ENCODE measurements at regions not wholly inside any gene's neighbourhood (a gene's known extent, or its start where the extent isn't known, plus 50 kb on each side); places are given as distances from the start of the nearest gene placed in this dataset.

- CTCF ChIA-PET = no interaction called here
- POLR2A ChIA-PET = no interaction called here
- no peak for DNase-seq
- Mint-ChIP-seq H3K27me3 (no peaks in the 10 kb centered on the region), H3K27ac (no peak overlapping the region), H3K36me3 (ENCODE audit: low read depth) (no peaks in the 10 kb centered on the region), H3K4me1 (no peaks in the 10 kb centered on the region), H3K9me3 (peaks cover 4% of the 10 kb centered on the region), H3K4me3 (no peak overlapping the region)
Measured at GRCh38 chr4:125365731-125366130, 51.0 kb downstream of the FAT4 start.

GRCh38 chr4:125368146-125368545 lies 53.4 kb downstream of the FAT4 start:
- peaks cover 4% of the 10 kb centered on the region for H3K9me3 Mint-ChIP-seq
- H3K36me3 Mint-ChIP-seq (ENCODE audit: low read depth) = no peaks in the 10 kb centered on the region
- DNase-seq = no peak
- no peak overlapping the region for H3K4me3 Mint-ChIP-seq
- no peaks in the 10 kb centered on the region for H3K27me3 Mint-ChIP-seq
- ChIA-PET CTCF (no interaction called here), POLR2A (no interaction called here)
- no peaks in the 10 kb centered on the region for H3K4me1 Mint-ChIP-seq
- no peak overlapping the region for H3K27ac Mint-ChIP-seq

- no peak overlapping the region for H3K4me3 Mint-ChIP-seq
- ChIA-PET POLR2A (no interaction called here), CTCF (no interaction called here)
- no peak for DNase-seq
- no peaks in the 10 kb centered on the region for H3K27me3 Mint-ChIP-seq
- no peaks in the 10 kb centered on the region for H3K36me3 Mint-ChIP-seq (ENCODE audit: low read depth)
- no peak overlapping the region for H3K27ac Mint-ChIP-seq
- H3K9me3 Mint-ChIP-seq = peaks cover 4% of the 10 kb centered on the region
- H3K4me1 Mint-ChIP-seq = no peaks in the 10 kb centered on the region
Measured at GRCh38 chr4:125368671-125369081, 53.9 kb downstream of the FAT4 start.

- DNase-seq = no peak
- POLR2A ChIA-PET = no interaction called here
- H3K27me3 Mint-ChIP-seq = no peaks in the 10 kb centered on the region
Measured at GRCh38 chr4:125369098-125369497, 54.3 kb downstream of the FAT4 start.

DNA sequence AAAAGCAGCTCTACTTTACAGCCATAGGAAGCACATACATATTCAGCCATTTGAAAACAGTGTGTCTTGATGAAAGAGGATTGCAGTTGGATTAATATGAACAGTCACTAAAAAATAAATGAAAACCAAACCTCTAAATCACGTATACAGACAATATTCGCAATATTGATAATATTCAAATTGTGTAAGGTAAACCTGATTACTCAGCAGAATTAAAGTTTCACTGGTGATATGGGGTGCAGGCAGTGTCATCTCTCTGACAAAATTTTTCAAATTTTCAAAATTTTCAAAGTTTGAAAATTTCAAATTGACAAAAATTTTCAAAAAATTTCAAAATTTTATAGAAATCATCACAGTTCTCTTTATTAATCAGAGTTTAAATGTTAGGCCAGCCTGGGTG lies 55.7 kb downstream of the FAT4 start:
- no peaks in the 10 kb centered on the region for H3K36me3 Mint-ChIP-seq (ENCODE audit: low read depth)
- no peak for DNase-seq
- ChIA-PET CTCF (no interaction called here), POLR2A (no interaction called here)
- H3K4me1 Mint-ChIP-seq = no peaks in the 10 kb centered on the region
- H3K4me3 Mint-ChIP-seq = no peak overlapping the region
- H3K9me3 Mint-ChIP-seq = peaks cover 2% of the 10 kb centered on the region
- no peak overlapping the region for H3K27ac Mint-ChIP-seq
- no peaks in the 10 kb centered on the region for H3K27me3 Mint-ChIP-seq

More at GRCh38 chr4:125369098-125369497, 54.3 kb downstream of the FAT4 start:
- Mint-ChIP-seq H3K9me3 (peaks cover 4% of the 10 kb centered on the region), H3K36me3 (ENCODE audit: low read depth) (no peaks in the 10 kb centered on the region), H3K27ac (no peak overlapping the region), H3K4me3 (no peak overlapping the region), H3K4me1 (no peaks in the 10 kb centered on the region)
- CTCF ChIA-PET = no interaction called here

- Mint-ChIP-seq H3K4me3 (no peak overlapping the region), H3K36me3 (ENCODE audit: low read depth) (no peaks in the 10 kb centered on the region), H3K27ac (no peak overlapping the region), H3K27me3 (no peaks in the 10 kb centered on the region), H3K4me1 (no peaks in the 10 kb centered on the region), H3K9me3 (peaks cover 2% of the 10 kb centered on the region)
- POLR2A ChIA-PET = no interaction called here
- no peak for DNase-seq
- CTCF ChIA-PET = no interaction called here
Measured at GRCh38 chr4:125382995-125383394, 68.2 kb downstream of the FAT4 start.

DNA sequence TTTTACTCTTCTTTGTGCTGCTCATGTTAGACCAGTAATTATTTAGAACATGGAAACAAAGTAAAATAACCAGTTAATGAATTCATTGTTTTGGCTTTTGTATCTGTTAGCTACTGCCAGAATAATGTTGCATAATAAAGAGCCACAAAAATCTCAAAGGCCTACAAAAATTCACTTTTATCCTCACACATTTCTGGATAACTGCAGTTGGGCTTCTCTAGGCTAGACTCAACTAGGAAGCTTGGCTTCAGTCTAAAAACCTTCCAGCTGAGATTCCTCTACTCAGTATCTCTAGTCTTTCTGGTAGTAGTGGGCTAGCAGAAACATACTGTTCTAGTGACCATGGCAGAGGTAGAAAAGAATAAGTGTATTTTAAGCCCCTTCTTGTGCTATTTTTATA lies 73.0 kb downstream of the FAT4 start:
- Mint-ChIP-seq H3K27me3 (no peaks in the 10 kb centered on the region), H3K4me3 (no peak overlapping the region), H3K4me1 (no peaks in the 10 kb centered on the region), H3K27ac (no peak overlapping the region), H3K9me3 (peaks cover 6% of the 10 kb centered on the region), H3K36me3 (ENCODE audit: low read depth) (no peaks in the 10 kb centered on the region)
- ChIA-PET CTCF (no interaction called here), POLR2A (no interaction called here)
- no peak for DNase-seq

DNA sequence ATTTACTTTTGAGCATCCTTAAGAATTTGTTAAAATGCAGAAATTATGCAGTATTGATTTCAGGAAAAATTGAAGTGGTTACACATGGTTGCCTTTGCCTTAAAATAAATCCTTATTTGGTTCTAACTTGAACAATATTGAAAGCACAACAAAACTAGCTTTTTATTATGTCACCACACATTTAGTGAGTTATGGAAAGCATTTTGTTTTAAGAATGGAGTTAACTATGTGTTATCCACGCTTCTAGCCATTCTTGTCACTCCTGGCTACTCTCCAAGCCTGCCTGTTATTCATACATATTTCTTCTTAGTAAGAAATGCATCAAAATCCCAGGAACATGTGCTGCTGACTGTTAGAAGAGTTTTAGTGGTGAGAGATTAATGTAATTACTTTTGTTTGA lies 73.9 kb downstream of the FAT4 start:
- Mint-ChIP-seq H3K27ac (no peak overlapping the region), H3K27me3 (no peaks in the 10 kb centered on the region), H3K36me3 (ENCODE audit: low read depth) (no peaks in the 10 kb centered on the region), H3K9me3 (peaks cover 6% of the 10 kb centered on the region), H3K4me3 (no peak overlapping the region), H3K4me1 (no peaks in the 10 kb centered on the region)
- no peak for DNase-seq
- CTCF ChIA-PET = no interaction called here
- POLR2A ChIA-PET = no interaction called here

- Mint-ChIP-seq H3K4me3 (no peak overlapping the region), H3K27ac (no peak overlapping the region), H3K27me3 (no peaks in the 10 kb centered on the region), H3K4me1 (no peaks in the 10 kb centered on the region), H3K36me3 (ENCODE audit: low read depth) (no peaks in the 10 kb centered on the region), H3K9me3 (peaks cover 6% of the 10 kb centered on the region)
- ChIA-PET CTCF (no interaction called here), POLR2A (no interaction called here)
- DNase-seq = no peak
Measured at GRCh38 chr4:125389713-125390112, 75.0 kb downstream of the FAT4 start.

DNA sequence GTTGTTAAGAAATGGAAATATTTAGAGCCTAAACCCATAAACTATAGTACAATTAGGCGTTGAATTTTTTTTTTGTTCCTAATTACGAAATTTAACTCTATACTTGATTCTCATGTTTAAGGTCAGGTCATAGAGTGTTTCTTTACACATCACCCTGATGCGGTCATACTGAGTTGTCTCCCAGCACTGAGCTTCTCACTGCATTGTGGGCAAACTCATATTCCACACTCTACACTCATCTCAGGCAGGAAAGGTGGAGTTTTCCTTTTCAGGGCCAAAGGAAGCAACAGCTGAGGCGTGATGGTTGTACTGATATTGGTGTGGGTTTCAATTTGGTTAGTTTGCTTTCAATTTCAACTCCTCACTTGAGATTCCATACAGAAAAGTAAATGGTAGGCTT lies 75.4 kb downstream of the FAT4 start:
- POLR2A ChIA-PET = no interaction called here
- no peak overlapping the region for H3K27ac Mint-ChIP-seq
- no peak overlapping the region for H3K4me3 Mint-ChIP-seq
- CTCF ChIA-PET = no interaction called here
- no peaks in the 10 kb centered on the region for H3K36me3 Mint-ChIP-seq (ENCODE audit: low read depth)
- no peaks in the 10 kb centered on the region for H3K27me3 Mint-ChIP-seq
- DNase-seq = no peak
- peaks cover 6% of the 10 kb centered on the region for H3K9me3 Mint-ChIP-seq
- no peaks in the 10 kb centered on the region for H3K4me1 Mint-ChIP-seq

GRCh38 chr4:125390727-125391126 lies 76.0 kb downstream of the FAT4 start:
- POLR2A ChIA-PET = no interaction called here
- Mint-ChIP-seq H3K36me3 (ENCODE audit: low read depth) (no peaks in the 10 kb centered on the region), H3K27me3 (no peaks in the 10 kb centered on the region), H3K4me3 (no peak overlapping the region), H3K9me3 (peaks cover 6% of the 10 kb centered on the region), H3K4me1 (no peaks in the 10 kb centered on the region), H3K27ac (no peak overlapping the region)
- no peak for DNase-seq
- CTCF ChIA-PET = no interaction called here

GRCh38 chr4:125392694-125393093 lies 77.9 kb downstream of the FAT4 start:
- POLR2A ChIA-PET = no interaction called here

GRCh38 chr4:125393825-125394224 lies 79.1 kb downstream of the FAT4 start:
- peaks cover 5% of the 10 kb centered on the region for H3K9me3 Mint-ChIP-seq
- H3K27ac Mint-ChIP-seq = no peak overlapping the region
- ChIA-PET CTCF (no interaction called here), POLR2A (no interaction called here)
- H3K27me3 Mint-ChIP-seq = no peaks in the 10 kb centered on the region
- DNase-seq = no peak
- no peaks in the 10 kb centered on the region for H3K36me3 Mint-ChIP-seq (ENCODE audit: low read depth)
- H3K4me3 Mint-ChIP-seq = no peak overlapping the region
- H3K4me1 Mint-ChIP-seq = no peaks in the 10 kb centered on the region

More at GRCh38 chr4:125392694-125393093, 77.9 kb downstream of the FAT4 start:
- peaks cover 5% of the 10 kb centered on the region for H3K9me3 Mint-ChIP-seq
- H3K27ac Mint-ChIP-seq = no peak overlapping the region
- H3K27me3 Mint-ChIP-seq = no peaks in the 10 kb centered on the region
- no peak for DNase-seq
- no peaks in the 10 kb centered on the region for H3K36me3 Mint-ChIP-seq (ENCODE audit: low read depth)
- CTCF ChIA-PET = no interaction called here
- H3K4me1 Mint-ChIP-seq = no peaks in the 10 kb centered on the region
- H3K4me3 Mint-ChIP-seq = no peak overlapping the region

DNA sequence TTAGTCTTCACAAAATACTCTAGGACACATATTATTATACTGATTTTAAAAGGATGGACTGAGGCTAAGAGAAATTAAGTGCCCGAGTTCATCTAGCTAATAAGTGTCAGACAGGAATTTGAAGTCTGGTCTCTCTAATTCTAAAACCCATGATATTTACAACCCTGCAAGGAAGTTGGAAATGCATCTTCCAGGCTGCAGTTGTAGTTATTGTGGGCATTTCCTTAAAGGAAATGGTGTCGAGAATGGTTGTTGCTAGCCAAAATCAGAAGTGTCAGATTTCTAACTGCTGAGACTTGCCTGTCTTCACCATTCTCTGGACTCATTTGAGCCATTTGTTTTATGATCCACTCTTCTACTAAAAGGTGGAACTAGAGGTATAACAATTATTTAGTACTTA lies 82.5 kb downstream of the FAT4 start:
- Mint-ChIP-seq H3K36me3 (ENCODE audit: low read depth) (no peaks in the 10 kb centered on the region), H3K27me3 (no peaks in the 10 kb centered on the region), H3K27ac (no peak overlapping the region), H3K4me1 (no peaks in the 10 kb centered on the region), H3K4me3 (no peak overlapping the region), H3K9me3 (no peaks in the 10 kb centered on the region)
- POLR2A ChIA-PET = no interaction called here
- DNase-seq = no peak
- CTCF ChIA-PET = no interaction called here

All from activated CD4-positive, alpha-beta memory T cell treated with anti-CD3 and anti-CD28 coated beads, Interleukin-2, amount 10 ng/mL, durations not matched to agents 7 days and 5 days (primary cell).